Right atrium auricular region (tissue), 2 donors: ENCODE measurements at regions not wholly inside any gene's neighbourhood (a gene's known extent, or its start where the extent isn't known, plus 50 kb on each side); places are given as distances from the start of the nearest gene placed in this dataset.

ENCODE experiments used
- DNase-seq: peaks from one replicate; pipeline ENCODE4 v3.0.0-alpha.2; 2019; ENCODE audit warnings: low spot score
- H3K27ac ChIP-seq, 2 donors: fragments of 200-600 bp; sonication (generic); 1 replicate in 1 of 2; 2 replicates in 1 of 2; pipeline ENCODE4 v1.5.1; 2016 to 2019
- H3K27me3 ChIP-seq, 2 donors: fragments of 200-600 bp; sonication (generic); one replicate each; pipeline versions ENCODE4 v1.5.1 to v1.6.0; 2017 to 2019
- H3K36me3 ChIP-seq: fragments of 200-600 bp; sonication (generic); one replicate; pipeline ENCODE4 v1.5.1; 2016
- H3K4me1 ChIP-seq, 2 donors: fragments of 200-600 bp; sonication (generic); one replicate each; pipeline versions ENCODE4 v1.5.1 to v1.6.0; 2017 to 2019
- H3K4me3 ChIP-seq, 2 donors: fragments of 200-600 bp; sonication (generic); 1 replicate in 1 of 2; 2 replicates in 1 of 2; pipeline ENCODE4 v1.5.1; 2017 to 2019; ENCODE audit warnings: mild to moderate bottlenecking in 1 of 2, moderate library complexity in 1 of 2
- H3K9me3 ChIP-seq, 2 donors: fragments of 200-600 bp; sonication (generic); one replicate each; pipeline ENCODE4 v1.5.1; 2019
- CTCF ChIP-seq, 2 donors: fragments of 200-600 bp; sonication (generic); IDR thresholded peaks; one replicate each; pipeline ENCODE4 v1.5.1; 2019; ENCODE audit warnings: antibody characterized with exemption in 2 of 2

- DNase-seq: no peak
- Histone ChIP-seq H3K4me3 (no peak overlapping the region), H3K9me3 (no peaks in the 10 kb centered on the region), H3K4me1 (no peaks in the 10 kb centered on the region), H3K36me3 (no peaks in the 10 kb centered on the region), H3K27me3 (no peaks in the 10 kb centered on the region), H3K27ac (no peak overlapping the region)
- no peak for TF ChIP-seq CTCF (IDR thresholded peaks at IDR 0.05)
Observed at GRCh38 chr6:104365451-104366234, 494.1 kb downstream of the HACE1 start.

GRCh38 chr6:104357928-104358327 is 501.8 kb downstream of the HACE1 start:
- DNase-seq: no peak
- no peaks in the 10 kb centered on the region for H3K4me1 ChIP-seq
- no peak overlapping the region for H3K27ac ChIP-seq
- H3K9me3 ChIP-seq: no peaks in the 10 kb centered on the region
- no peak overlapping the region for H3K4me3 ChIP-seq
- no peaks in the 10 kb centered on the region for H3K27me3 ChIP-seq
- TF ChIP-seq CTCF (IDR thresholded peaks at IDR 0.05): no peak
- no peaks in the 10 kb centered on the region for H3K36me3 ChIP-seq

- H3K27ac ChIP-seq: no peak overlapping the region
- no peaks in the 10 kb centered on the region for H3K4me1 ChIP-seq
- no peaks in the 10 kb centered on the region for H3K36me3 ChIP-seq
- no peak overlapping the region for H3K4me3 ChIP-seq
- H3K9me3 ChIP-seq: no peaks in the 10 kb centered on the region
- TF ChIP-seq CTCF (IDR thresholded peaks at IDR 0.05): no peak
- DNase-seq: no peak
- H3K27me3 ChIP-seq: no peaks in the 10 kb centered on the region
Observed at GRCh38 chr6:104356197-104356596, 503.5 kb downstream of the HACE1 start.

- TF ChIP-seq CTCF (IDR thresholded peaks at IDR 0.05): no peak
- no peak for DNase-seq
- Histone ChIP-seq H3K9me3 (peaks cover 0 to 14% of the 10 kb centered on the region in 2 donors), H3K27me3 (no peaks in the 10 kb centered on the region), H3K27ac (no peak overlapping the region), H3K4me1 (no peaks in the 10 kb centered on the region), H3K4me3 (no peak overlapping the region), H3K36me3 (no peaks in the 10 kb centered on the region)
Observed at GRCh38 chr6:104349191-104349590, 510.5 kb downstream of the HACE1 start.

GRCh38 chr6:104344223-104344622 is 515.5 kb downstream of the HACE1 start:
- Histone ChIP-seq H3K27ac (no peak overlapping the region), H3K4me1 (no peaks in the 10 kb centered on the region), H3K36me3 (no peaks in the 10 kb centered on the region), H3K27me3 (no peaks in the 10 kb centered on the region), H3K4me3 (no peak overlapping the region), H3K9me3 (peaks cover 0 to 26% of the 10 kb centered on the region in 2 donors)
- no peak for TF ChIP-seq CTCF (IDR thresholded peaks at IDR 0.05)
- no peak for DNase-seq

- TF ChIP-seq CTCF (IDR thresholded peaks at IDR 0.05): no peak
- Histone ChIP-seq H3K27me3 (no peaks in the 10 kb centered on the region), H3K4me1 (no peaks in the 10 kb centered on the region), H3K9me3 (no peaks in the 10 kb centered on the region), H3K27ac (no peak overlapping the region), H3K36me3 (no peaks in the 10 kb centered on the region), H3K4me3 (no peak overlapping the region)
- DNase-seq: no peak
Observed at GRCh38 chr6:104332364-104332763, 527.4 kb downstream of the HACE1 start.
